GM12878 (cell line): ENCODE measurements at regions not wholly inside any gene's neighbourhood (a gene's known extent, or its start where the extent isn't known, plus 50 kb on each side); places are given as distances from the start of the nearest gene placed in this dataset.

ENCODE experiments used
- ATAC-seq: fragments of 200-7000 bp; cut with Tn5 transposase; 3 replicates; pipeline ENCODE4 v1.9.1; 2020; ENCODE audit warnings: mild to moderate bottlenecking, moderate library complexity
- BruUV-seq: library from RNA; stranded (reverse); fragments of 400-500 nt; replicated peaks from 2 replicates; lab custom pipeline; 2021; lab: Mats Ljungman, UMichigan
- CTCF ChIA-PET: fragments of 300-600 bp; sonication (Branson Sonifier 250); formaldehyde crosslinking; extraction: SDS; loops from one replicate; lab custom pipeline; 2021; ENCODE audit warnings: inconsistent platforms; lab: Yijun Ruan, JAX
- POLR2A ChIA-PET: fragments of 350-600 bp; formaldehyde crosslinking; extraction: SDS; loops from one replicate; lab custom pipeline; 2021; ENCODE audit warnings: inconsistent platforms; lab: Charles Lee
- RAD21 ChIA-PET: fragments of 300-600 bp; sonication (Branson Sonifier 250); formaldehyde crosslinking; loops from one replicate; lab custom pipeline; 2023; ENCODE audit warnings: antibody characterized with exemption; ENCODE audit not compliant: unreplicated experiment; lab: Charles Lee
- SMC1A ChIA-PET: fragments of 300-600 bp; sonication (Branson Sonifier 250); formaldehyde crosslinking; loops from one replicate; lab custom pipeline; 2023; ENCODE audit not compliant: unreplicated experiment, uncharacterized antibody; lab: Charles Lee
- DNase-seq: peaks from one replicate; pipeline ENCODE4 v3.0.0-alpha.2; 2011; ENCODE audit warnings: low read depth, low spot score
- FAIRE-seq: peaks from 3 replicates; lab custom pipeline; 2011; peaks lifted over from hg19 to GRCh38; lab: Jason Lieb, UNC
- H2AFZ ChIP-seq: 2 replicates; pipeline ENCODE4 v1.6.0; 2011; ENCODE audit warnings: low read depth, low read length, control low read depth; ENCODE audit not compliant: control insufficient read depth
- H3K27ac ChIP-seq: 2 replicates; pipeline ENCODE4 v1.5.1; 2011; ENCODE audit warnings: control low read depth; ENCODE audit not compliant: control insufficient read depth, insufficient read depth
- H3K27me3 ChIP-seq, 2 experiments: replicated peaks in 1 of 2; 2 replicates each; pipeline versions ENCODE4 v1.6.0 to v1.6.1; 2011; ENCODE audit warnings: low read length in 1 of 2; ENCODE audit not compliant: control insufficient read depth in 2 of 2, insufficient read depth in 2 of 2
- H3K36me3 ChIP-seq, 2 experiments: 2 replicates each; pipeline ENCODE4 v1.5.1; 2011; ENCODE audit warnings: low read length in 1 of 2; ENCODE audit not compliant: control insufficient read depth in 2 of 2, insufficient read depth in 2 of 2
- H3K4me1 ChIP-seq: 2 replicates; pipeline ENCODE4 v1.6.1; 2011; ENCODE audit warnings: mild to moderate bottlenecking, low read length, moderate library complexity, mixed read lengths; ENCODE audit not compliant: control insufficient read depth, insufficient read depth
- H3K4me2 ChIP-seq: 2 replicates; pipeline ENCODE4 v1.6.0; 2011; ENCODE audit warnings: control low read depth; ENCODE audit not compliant: control insufficient read depth, insufficient read depth
- H3K4me3 ChIP-seq: fragments of 200-600 bp; sonication (generic); 2 replicates; pipeline ENCODE4 v1.5.1; 2016
- H3K79me2 ChIP-seq: 2 replicates; pipeline ENCODE4 v1.6.0; 2011; ENCODE audit warnings: low read length; ENCODE audit not compliant: control insufficient read depth, insufficient read depth
- H3K9ac ChIP-seq: 2 replicates; pipeline ENCODE4 v1.8.0; 2011; ENCODE audit warnings: low read length, control low read depth, mixed read lengths; ENCODE audit not compliant: control insufficient read depth, insufficient read depth
- H3K9me3 ChIP-seq: replicated peaks from 3 replicates; pipeline ENCODE4 v1.5.1; 2011; ENCODE audit warnings: mild to moderate bottlenecking, low read length; ENCODE audit not compliant: control insufficient read depth, insufficient read depth
- H4K20me1 ChIP-seq: 2 replicates; pipeline ENCODE4 v1.6.0; 2011; ENCODE audit not compliant: control insufficient read depth, insufficient read depth
- RUNX3 ChIP-seq: IDR thresholded peaks from 2 replicates; pipeline ENCODE4 v1.6.1; 2012; ENCODE audit warnings: low read length, inconsistent platforms
- STAT1 ChIP-seq: fragments of 450-650 bp; conservative IDR thresholded peaks from 2 replicates; pipeline ENCODE4 v1.6.1; 2014; ENCODE audit warnings: antibody characterized with exemption, mild to moderate bottlenecking
- WGBS: methylation state at CpG from one replicate; pipeline ENCODE4 v1.1.6; 2016; ENCODE audit warnings: low lambda C conversion rate; ENCODE audit not compliant: insufficient replicate concordance, insufficient coverage; ENCODE audit errors: missing lambda C conversion rate; 5-methylcytosine and 5-hydroxymethylcytosine counted together
- in situ Hi-C: fragments of 300-500 bp; cut with MboI; formaldehyde crosslinking; loops from 9 replicates; pipeline ENCODE4 v1.14.3; 2018; ENCODE audit warnings: mixed read lengths
- intact Hi-C: fragments of 100-400 bp; cut with micrococcal nuclease; formaldehyde crosslinking; loops from one replicate; pipeline ENCODE4 v1.14.2; 2022; ENCODE audit not compliant: unreplicated experiment
- TF ChIP-seq, protein P1 (sequence below): fragments of 450-650 bp; IDR thresholded peaks from 2 replicates; pipeline ENCODE4 v1.6.1; 2018; ENCODE audit warnings: mild to moderate bottlenecking, low read depth, moderate library complexity; ENCODE audit not compliant: partially characterized antibody
- TF ChIP-seq, protein P2 (sequence below): IDR thresholded peaks from 2 replicates; pipeline ENCODE4 v1.6.1; 2012; ENCODE audit warnings: low read length, inconsistent platforms

DNA sequence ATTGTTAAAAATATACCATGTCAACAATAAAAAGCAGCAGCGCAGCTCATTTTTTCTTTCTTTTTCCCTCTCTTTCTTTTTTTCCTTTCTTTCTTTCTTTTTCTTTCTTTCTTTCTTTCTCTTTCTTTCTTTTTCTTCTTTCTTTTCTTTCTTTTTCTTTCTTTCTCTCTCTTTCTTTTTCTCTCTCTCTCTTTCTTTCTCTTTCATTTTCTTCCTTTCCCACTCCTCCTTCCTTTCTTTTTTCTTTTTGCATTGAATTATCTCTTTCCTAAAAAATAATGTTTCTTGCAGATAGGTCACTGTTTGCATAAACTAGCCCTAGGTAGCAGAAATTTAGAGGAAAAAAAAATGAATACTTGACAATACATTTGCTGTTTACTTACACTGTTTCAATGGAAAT is 755.1 kb upstream of the COBL start:
- ChIA-PET RAD21 (no interaction called here), SMC1A (no interaction called here), CTCF (no interaction called here), POLR2A (no interaction called here)
- BruUV-seq = no TSS peak
- ATAC-seq (no peak), FAIRE-seq (no peak), DNase-seq (no peak)
- H3K4me3 ChIP-seq = no peak overlapping the region
- TF ChIP-seq, protein P1, sequence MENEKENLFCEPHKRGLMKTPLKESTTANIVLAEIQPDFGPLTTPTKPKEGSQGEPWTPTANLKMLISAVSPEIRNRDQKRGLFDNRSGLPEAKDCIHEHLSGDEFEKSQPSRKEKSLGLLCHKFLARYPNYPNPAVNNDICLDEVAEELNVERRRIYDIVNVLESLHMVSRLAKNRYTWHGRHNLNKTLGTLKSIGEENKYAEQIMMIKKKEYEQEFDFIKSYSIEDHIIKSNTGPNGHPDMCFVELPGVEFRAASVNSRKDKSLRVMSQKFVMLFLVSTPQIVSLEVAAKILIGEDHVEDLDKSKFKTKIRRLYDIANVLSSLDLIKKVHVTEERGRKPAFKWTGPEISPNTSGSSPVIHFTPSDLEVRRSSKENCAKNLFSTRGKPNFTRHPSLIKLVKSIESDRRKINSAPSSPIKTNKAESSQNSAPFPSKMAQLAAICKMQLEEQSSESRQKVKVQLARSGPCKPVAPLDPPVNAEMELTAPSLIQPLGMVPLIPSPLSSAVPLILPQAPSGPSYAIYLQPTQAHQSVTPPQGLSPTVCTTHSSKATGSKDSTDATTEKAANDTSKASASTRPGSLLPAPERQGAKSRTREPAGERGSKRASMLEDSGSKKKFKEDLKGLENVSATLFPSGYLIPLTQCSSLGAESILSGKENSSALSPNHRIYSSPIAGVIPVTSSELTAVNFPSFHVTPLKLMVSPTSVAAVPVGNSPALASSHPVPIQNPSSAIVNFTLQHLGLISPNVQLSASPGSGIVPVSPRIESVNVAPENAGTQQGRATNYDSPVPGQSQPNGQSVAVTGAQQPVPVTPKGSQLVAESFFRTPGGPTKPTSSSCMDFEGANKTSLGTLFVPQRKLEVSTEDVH = no peak
- TF ChIP-seq STAT1 = no peak
- TF ChIP-seq, protein P2, sequence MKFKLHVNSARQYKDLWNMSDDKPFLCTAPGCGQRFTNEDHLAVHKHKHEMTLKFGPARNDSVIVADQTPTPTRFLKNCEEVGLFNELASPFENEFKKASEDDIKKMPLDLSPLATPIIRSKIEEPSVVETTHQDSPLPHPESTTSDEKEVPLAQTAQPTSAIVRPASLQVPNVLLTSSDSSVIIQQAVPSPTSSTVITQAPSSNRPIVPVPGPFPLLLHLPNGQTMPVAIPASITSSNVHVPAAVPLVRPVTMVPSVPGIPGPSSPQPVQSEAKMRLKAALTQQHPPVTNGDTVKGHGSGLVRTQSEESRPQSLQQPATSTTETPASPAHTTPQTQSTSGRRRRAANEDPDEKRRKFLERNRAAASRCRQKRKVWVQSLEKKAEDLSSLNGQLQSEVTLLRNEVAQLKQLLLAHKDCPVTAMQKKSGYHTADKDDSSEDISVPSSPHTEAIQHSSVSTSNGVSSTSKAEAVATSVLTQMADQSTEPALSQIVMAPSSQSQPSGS = no peak
- TF ChIP-seq RUNX3 = no peak
- H4K20me1 ChIP-seq = no peaks in the 10 kb centered on the region
- no peaks in the 10 kb centered on the region for H3K36me3 ChIP-seq
- no peaks in the 10 kb centered on the region for H3K79me2 ChIP-seq
- no peaks in the 10 kb centered on the region for H3K9me3 ChIP-seq
- H3K27me3 ChIP-seq = no peaks in the 10 kb centered on the region
- H3K4me2 ChIP-seq = no peak overlapping the region
- H3K9ac ChIP-seq = no peak overlapping the region
- no peak overlapping the region for H2AFZ ChIP-seq
- in situ Hi-C loops (no loop called here), intact Hi-C loops (no loop called here)
- no peak overlapping the region for H3K27ac ChIP-seq
- whole genome bisulfite sequencing = 75% methylated on average over 1 of the region's 1 CpG
- no peaks in the 10 kb centered on the region for H3K4me1 ChIP-seq
